HG02970 (cell line): ENCODE measurements at regions not wholly inside any gene's neighbourhood (a gene's known extent, or its start where the extent isn't known, plus 50 kb on each side); places are given as distances from the start of the nearest gene placed in this dataset.

ENCODE experiments used
- ATAC-seq: cut with Tn5 transposase; IDR thresholded peaks from one replicate; pipeline ENCODE4 v1.9.1; 2021; ENCODE audit warnings: mild to moderate bottlenecking, moderate library complexity, moderate number of reproducible peaks; ENCODE audit not compliant: unreplicated experiment, low FRiP score

DNA sequence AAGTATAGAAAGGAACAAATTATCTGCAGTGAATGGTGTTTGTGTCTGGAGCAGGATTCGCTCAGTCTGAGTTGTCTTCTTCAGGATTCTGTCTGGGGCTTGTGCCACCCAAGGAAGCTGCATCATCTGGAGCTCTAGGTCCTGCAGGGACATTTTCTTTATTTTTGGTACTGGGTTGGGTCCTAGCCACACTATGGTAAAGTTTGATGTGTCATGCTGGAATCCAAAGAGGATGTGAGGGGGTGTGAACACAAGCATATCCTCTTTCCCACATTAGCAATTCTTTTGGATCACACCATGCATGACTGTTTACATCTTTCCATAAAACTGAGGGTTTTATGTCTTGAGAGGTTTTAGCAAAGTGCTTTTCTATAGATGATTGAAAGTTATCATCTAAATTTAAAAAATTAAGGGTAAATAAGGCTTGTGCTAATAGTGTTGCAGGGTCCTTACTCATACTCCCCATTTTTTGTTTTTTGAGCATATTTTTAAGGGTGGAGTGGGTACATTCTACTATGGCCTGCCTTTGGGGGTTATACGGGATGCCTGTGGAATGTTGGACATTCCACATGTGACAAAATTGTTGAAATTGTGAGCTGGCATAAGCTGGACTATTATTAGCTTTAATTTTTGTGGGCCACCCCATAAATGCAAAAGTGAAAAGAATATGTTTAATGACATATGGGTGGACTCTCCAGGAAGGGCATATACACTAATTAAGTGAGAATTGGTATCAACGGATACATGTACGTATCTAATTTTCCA lies 152.0 kb upstream of the HMCN1 start:
- no peak for ATAC-seq

DNA sequence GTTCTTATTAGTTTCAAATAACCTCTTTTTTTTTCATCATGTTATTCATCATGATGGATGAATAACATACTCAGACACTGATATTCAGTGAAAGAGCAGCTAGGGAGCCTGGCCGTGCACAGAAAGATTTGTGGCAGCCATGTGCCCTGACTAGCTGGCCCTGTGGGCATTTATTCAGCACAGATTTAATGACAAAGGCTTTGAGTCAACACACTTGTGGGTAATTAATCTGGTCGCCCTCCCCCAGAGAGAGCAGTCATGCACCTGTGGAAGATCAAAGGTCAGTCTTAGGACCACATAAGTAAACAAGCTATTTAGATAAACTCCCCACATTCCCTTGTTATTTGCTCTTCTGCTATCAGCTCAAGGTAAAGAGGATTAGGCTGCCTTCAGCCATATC lies 153.2 kb upstream of the HMCN1 start:
- no peak for ATAC-seq

DNA sequence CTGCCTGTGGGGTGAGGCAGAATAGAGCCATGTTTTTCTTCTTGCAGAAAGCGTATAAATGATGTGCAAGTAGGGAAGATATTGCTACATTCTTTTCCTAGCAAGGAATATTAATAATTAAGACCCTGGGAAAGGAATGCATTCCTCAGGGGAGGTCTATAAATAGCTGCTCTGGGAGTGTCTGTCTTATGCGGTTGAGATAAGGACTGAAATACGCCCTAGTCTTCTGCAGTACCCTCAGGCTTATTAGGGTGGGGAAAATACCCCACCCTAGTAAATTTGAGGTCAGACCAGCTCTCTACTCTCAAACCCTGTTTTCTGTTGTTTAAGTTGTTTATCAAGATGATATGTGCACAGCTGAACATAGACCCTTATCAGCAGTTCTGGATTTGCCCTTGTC lies 155.9 kb upstream of the HMCN1 start:
- no peak for ATAC-seq

DNA sequence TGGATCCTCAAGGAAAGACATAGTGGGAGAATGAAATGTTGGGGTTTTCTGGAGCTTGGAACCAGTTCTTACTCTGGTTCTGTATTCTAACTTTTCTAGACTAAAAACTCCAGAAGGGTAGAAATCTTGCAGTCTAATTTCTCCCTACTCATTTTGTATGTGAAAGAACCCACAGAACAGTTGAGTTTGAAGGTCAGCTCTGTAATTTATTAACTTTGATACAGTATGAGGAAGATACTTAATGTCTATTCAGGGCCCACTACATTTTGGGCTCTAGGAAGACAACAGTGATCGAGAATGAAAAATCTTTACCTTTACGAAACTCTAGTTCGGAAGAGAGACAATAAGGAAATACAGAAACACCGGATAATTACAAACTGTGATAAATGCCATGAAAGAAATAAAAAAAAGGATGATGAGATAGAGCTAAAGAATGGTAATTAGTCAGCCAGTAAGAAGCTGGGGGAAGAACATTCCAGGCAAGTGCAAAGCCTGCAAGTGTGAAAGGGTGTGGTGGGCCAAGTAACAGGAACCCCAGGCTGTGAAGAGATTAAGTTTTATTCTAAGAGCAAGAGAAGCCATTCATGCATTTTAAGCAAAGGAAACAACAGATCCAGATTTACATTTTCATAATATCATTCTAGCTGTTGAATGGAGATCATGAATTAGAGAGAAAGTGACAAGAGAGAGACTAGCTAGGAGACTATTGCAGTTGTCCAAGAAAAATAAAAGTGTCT lies 159.9 kb upstream of the HMCN1 start:
- no peak for ATAC-seq

DNA sequence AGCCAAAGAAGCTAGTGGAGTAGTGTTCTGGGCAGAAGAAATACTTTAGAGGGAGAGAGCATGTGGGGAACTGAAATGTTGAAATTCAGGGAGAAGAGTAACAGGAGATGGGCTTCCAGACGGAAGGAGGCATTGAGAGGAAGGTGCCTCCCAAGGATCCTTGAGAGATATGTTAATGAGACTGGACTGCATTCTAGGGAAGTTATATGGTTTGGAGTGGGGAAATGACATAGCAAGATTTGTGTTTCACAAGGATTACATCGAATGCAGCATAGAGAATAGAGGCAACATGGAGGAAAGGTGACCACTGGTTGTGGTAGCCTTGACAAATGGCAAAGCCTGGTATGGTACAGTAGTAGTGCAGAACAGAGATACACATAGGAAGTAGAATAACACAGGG lies 160.5 kb upstream of the HMCN1 start:
- no peak for ATAC-seq

DNA sequence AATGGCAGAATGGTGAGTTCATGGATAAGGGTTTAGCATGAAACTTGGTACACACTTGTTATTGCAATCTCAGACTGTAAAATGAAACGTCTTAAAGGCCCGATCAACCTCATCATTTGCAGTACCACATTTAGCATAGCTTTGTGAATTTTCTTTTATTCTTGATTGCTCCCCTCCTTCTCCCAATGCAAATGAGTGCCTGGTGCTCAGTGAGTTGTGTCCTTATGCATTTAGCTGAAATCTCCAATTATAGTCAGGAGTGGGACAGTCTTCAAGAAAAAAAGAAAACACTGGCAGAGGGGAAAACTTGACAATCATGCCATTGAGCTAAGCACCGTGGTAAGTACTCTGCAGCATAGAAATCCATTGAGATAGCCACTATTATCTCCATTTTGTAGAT lies 161.0 kb upstream of the HMCN1 start:
- no peak for ATAC-seq

DNA sequence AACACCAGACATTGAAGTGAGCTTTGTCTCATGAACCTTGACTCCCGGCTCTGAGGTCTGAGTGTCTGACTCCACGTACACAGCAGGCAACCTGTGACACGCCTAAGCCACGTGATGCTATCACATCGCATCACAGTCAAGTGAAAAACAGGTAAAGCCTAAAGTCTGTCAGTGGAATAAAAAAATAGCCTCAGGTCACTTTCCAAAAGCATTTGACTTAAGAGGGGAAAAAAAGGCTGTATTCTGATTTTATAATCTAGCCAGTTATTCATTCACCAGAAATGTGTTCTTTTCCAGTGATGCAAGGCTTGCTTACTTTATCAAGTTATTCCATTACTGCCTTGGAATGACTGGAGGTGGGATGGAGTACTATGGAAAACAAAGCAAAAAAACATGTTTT lies 163.2 kb upstream of the HMCN1 start:
- no peak for ATAC-seq

DNA sequence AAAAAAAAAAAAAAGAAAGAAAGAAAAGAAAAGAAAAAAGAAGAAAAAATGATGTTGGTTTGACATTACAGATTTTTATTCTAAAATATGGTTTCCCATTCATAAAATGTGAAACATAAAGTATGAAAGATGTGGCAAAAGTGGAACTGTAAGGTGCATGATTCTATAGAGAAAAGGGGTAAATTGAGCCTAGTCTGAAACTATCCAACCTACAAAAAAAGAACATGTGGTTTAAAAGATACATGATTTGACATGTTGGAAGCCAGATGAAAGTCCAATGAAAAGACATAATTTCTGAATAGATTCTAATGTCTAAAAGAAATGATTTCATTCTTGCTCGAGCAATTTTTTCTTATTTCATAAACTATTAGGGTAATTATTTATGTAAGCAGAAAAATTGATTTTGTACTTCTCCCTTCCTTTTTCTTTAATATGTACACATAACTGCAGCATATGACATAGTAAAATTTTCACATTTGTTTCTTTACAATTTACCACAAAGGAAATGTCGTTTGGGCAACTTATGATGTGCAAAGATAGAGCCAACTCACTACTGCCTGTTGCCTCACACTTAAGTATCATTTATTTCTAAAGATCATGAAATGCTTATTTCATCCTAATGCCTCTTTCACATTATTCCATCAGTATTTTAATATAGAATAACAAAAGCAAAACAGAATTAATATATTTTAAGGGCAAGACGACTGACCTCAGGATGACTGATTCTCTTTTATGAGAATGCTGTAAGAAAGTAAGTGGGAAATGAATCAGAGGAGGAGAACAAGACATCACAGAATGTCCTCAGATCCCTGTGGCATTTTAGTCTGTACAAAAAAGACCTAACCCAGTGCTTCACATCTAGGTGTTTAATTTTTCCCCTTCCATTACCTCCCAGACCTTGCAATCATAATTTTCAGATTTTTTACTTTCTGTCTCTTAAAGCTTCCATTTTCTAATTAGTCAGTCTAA lies 165.8 kb upstream of the HMCN1 start:
- ATAC-seq: no peak

DNA sequence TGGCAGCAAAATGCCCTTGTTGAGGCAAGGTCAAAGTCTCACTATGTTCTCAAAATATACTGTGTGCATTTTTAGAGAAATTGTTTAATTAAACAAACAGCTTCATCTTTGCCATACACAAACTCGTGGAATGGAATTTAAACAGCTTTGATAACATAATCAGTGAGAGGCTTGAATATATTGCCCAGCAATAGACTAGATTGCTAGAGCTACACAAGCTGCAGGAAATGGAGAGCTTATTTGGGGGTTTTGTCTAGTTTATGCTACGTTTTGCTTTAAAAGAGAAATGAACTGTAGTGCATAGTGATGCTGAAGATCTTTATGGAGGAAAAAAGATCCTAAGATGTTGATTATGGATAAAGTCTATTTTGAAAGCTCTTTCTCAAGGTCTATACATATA lies 166.8 kb upstream of the HMCN1 start:
- ATAC-seq: no peak

DNA sequence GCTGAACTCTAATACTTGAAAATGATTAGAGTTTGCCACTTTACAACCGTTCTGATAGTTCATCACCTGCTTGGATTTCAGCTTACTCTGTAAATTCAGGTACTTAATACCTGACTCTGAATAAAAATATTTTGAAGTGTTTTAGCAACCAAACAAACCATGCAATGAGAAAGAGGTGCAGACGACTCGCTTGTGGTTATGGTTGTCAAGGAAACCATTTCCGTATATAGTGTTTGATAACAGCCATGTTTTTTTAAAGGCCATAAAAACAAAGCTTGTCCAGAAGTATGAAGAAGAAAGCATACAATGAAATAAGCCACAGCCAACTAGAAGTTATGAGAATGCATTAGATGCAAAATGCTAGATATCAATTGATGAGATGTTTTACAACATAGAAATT lies 167.2 kb upstream of the HMCN1 start:
- no peak for ATAC-seq

DNA sequence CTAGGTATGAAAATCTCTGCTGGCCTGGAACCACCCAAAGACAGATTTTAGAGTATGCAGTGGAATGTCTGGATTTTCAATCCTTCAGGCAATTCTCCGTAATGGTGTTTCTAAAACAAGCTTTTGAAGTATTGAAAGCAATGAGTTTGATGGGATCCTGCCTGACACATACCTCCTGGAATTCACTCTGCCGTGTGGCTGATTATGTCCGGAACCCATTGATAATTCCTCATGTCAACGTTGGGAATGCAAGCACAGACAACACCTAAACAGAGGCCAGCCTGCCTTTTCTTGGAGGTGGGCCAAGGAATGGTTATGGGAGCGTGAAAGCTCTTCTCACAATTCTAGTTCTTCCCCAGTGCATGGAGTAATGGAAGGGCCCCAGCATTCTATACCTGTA lies 168.9 kb upstream of the HMCN1 start:
- no peak for ATAC-seq

DNA sequence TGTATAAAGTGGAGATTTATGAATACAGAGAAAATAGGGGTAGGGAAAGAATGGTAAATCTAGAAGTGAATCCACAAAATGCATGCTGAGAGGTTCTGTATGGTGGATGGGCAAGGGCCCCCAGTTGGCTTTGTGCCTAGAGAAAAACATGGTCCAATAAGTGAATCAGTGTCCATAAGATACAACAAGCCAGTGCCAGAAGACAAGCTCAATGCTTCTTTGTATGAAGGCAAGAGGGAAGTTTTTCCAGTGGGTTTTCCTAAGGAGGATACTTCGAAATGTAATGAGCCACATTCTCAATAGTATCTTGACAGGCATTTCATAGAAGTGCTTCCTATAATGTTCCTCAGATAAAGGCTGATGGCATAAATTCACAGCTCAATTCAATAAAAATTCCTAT lies 169.4 kb upstream of the HMCN1 start:
- no peak for ATAC-seq

DNA sequence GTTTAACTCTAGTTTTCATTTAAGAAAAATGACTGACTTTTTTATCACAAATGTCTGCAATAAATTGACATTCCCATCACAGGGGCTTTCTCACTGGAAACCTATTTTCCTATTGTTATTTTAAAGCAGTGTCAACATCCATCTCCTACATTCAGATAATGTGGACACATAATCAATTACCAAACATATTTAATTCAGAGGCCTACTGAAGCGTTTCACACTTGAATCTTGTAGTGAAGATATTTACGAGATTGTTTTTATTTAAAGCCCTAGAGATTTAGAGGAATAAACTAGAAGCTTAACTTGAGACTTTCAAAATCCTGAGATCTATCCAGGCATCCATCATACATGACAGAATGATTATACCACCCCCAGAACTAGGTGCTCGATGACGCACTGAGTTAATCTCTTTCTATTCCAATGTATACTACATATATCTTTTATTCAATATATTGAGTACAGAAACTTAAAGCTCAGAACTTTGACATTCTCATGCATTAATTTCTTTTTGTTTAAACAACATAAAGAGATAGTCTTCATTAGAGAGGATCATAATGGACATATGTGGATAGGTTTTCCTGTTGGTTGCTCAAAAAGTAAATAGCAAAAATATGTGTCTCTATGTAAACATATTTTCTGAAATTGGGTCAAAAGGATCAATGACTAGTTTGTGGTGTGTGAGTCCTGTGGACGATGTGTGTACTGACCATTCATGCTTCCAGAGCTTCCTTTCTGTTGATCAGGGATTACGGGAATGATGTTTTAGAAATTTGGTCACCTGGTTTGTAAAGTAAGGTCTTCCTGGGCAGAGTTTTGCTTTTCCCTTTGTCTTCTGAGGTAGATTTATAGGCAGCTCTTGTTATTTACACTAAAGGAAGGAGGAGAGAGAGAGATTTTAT lies 171.5 kb upstream of the HMCN1 start:
- ATAC-seq: no peak

DNA sequence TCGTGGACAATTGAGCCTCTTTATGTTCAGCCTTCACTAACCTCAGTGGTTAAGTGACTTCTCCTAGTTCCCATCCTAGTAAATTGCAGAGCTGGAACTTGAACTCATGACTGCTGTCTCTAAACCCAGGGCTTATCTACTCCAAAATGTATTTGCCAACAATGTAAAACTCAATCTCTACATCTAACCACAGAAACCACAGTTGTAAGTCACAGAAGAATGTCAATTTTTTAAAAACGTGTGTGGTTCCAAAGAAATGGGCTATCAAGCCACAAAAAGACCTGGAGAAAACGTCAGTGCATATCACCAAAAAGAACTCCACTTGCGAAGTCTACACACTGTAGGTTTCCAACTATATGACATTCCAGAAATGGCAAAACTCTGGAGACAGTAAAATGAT lies 172.6 kb upstream of the HMCN1 start:
- ATAC-seq: no peak

DNA sequence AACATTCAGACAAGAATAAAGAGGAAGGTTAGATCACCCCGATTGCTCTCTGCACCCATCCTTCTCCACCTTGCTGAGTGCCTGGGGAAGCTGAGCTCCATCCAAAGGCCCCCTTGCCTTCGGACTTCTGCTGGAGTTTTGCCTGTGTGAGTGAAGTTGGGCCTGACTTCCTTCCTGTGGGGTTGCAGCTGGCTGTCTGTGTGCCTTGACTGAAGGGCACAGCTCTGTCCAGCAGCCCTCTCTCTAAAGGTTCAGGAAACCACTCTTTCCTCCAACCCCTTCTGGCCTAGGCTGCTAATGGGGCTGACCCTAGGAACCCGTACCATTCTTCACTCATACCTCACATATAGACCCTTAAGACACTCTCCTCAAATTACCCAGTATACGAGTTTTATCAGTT lies 173.4 kb upstream of the HMCN1 start:
- no peak for ATAC-seq

DNA sequence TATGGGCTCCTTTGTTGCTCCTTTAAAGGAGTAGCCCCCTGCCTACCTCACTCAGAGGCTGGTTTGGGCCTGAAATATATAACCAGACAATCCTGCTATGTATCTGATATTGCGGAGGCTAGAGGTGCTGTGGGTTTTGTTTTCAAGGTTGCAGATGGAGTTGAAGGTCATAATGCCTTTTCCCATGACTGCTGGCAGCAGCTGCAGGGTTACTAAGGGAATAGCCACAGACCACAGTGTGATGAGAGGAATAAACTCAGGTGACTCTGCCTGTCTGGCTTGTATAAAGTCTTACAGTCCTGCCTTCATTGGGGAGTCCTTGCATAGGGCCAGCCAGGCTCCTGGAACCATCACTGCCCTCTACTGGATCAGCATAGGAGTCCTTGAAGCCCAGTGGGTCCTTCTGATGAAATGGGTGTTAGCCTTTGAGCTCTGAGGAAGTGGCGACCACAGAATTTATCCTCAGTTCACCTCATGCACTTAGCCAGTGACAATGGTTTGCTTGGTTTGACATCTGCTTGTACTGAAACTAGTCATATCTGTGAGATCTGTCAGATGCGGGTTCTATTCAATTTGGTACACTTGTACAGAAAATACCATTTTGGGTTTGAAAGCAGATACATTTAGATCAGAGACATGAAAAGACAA lies 174.4 kb upstream of the HMCN1 start:
- ATAC-seq: peak; percentile 76

DNA sequence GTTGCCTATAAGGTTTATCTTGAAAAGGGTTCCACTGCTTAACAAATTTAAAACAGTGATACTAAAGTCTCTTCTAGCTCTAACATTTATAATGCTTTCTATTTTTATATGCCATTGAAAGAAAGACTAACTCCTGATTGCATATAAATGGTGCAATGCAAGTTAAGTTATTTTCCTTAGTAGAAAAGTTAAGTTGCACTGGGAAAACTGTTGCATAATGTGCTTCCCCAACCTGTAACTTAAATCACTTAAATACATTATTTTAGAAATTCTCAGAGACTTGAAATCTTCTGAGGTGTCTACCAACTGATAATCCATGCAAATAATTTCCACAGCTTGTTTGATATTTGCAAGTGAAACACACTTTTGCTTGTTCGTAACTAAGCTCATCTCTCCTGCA lies 175.0 kb upstream of the HMCN1 start:
- ATAC-seq: no peak

DNA sequence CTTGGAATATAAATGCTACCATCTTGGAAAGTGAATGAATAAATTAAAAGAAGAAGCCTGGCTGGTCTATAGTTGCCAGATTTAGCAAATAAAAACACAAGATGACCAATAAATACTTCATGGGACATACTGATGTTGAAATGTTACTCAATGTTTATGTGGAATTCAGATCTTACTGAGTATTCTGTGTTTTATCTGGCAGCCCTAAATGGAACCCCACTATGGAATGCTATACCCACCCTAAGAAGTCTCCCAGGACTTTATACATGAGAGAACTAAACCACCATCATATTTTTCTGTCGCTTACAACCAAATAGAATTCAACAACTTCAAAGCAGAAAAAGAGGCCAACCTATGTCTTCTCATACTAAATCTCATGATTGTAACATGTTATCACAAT lies 177.6 kb upstream of the HMCN1 start:
- ATAC-seq: no peak

DNA sequence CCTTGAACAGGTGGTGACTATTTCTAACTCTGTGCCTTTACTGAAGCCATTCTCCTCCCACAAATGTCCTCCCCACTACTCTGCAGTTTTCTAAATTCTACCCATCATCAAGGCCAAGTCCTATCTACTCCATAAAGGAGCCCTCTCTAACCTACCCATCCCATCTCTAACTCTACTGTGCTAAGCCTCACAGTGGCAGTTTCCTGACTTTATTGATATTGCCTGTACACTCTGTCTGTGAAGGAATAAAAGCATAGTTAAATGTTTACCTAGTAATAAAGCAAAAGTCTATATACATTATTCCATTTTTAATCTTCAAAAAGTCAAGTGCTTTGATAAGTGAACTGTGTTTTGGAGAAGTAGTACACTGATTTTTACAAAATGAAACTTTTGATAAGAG lies 178.4 kb upstream of the HMCN1 start:
- ATAC-seq: no peak

DNA sequence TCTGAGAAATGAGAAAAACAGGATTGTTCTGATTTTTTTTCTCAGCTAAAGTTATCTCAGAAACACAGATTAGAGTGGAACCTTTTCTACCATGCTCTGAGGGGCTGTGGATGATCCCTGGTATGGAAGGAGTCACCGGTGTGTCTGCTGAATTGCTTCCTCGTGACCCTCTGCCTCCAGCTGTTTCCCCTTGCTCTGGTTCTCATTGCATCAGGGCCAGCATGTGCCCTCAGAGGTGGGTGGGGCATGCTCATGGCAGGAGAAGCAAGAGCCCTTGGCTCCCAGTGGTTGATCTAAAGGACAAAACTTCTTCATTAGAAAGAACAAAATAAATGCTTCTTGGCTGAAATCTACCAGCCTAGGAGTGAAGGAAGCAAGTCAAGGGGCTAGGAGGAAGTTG lies 183.2 kb upstream of the HMCN1 start:
- no peak for ATAC-seq
